Keratinocyte (primary cell): ENCODE measurements at regions not wholly inside any gene's neighbourhood (a gene's known extent, or its start where the extent isn't known, plus 50 kb on each side); places are given as distances from the start of the nearest gene placed in this dataset.

ENCODE experiments used
- DNase-seq: peaks from one replicate; pipeline ENCODE4 v3.0.0-alpha.2; 2011; ENCODE audit warnings: low read depth, missing footprints, low spot score
- FAIRE-seq: peaks from 2 replicates; lab custom pipeline; 2011; peaks lifted over from hg19 to GRCh38; lab: Jason Lieb, UNC
- H2AFZ ChIP-seq: 2 replicates; pipeline ENCODE4 v1.6.0; 2012; ENCODE audit warnings: low read length, control low read depth, inconsistent platforms; ENCODE audit not compliant: control insufficient read depth
- H3K27ac ChIP-seq: 2 replicates; pipeline ENCODE4 v1.5.1; 2011; ENCODE audit warnings: low read length; ENCODE audit not compliant: control insufficient read depth, insufficient read depth
- H3K27me3 ChIP-seq: 3 replicates; pipeline ENCODE4 v1.6.0; 2011; ENCODE audit warnings: low read length; ENCODE audit not compliant: control insufficient read depth, insufficient read depth; ENCODE audit errors: extremely low read depth
- H3K36me3 ChIP-seq, 2 experiments: 2 replicates in 1 of 2; 3 replicates in 1 of 2; pipeline ENCODE4 v1.5.1; 2011; ENCODE audit warnings: low read length in 2 of 2, mild to moderate bottlenecking in 1 of 2; ENCODE audit not compliant: control insufficient read depth in 2 of 2, insufficient read depth in 2 of 2; ENCODE audit errors: extremely low read depth in 1 of 2
- H3K4me1 ChIP-seq: 3 replicates; pipeline ENCODE4 v1.5.1; 2011; ENCODE audit warnings: low read length; ENCODE audit not compliant: control insufficient read depth, insufficient read depth; ENCODE audit errors: extremely low read depth
- H3K4me2 ChIP-seq: 3 replicates; pipeline ENCODE4 v1.6.0; 2011; ENCODE audit warnings: low read depth, low read length; ENCODE audit not compliant: control insufficient read depth, insufficient read depth; ENCODE audit errors: extremely low read depth
- H3K4me3 ChIP-seq, 3 experiments: fragments of 200-600 bp in 1 of 3; sonication (generic) in 1 of 3; 2 replicates in 2 of 3; 3 replicates in 1 of 3; pipeline ENCODE4 v1.5.1; 2011 to 2016; ENCODE audit warnings: low read length in 3 of 3, mild to moderate bottlenecking in 3 of 3, control low read depth in 2 of 3, inconsistent platforms in 1 of 3, low read depth in 1 of 3, mixed read lengths in 1 of 3, mixed run types in 1 of 3, moderate library complexity in 1 of 3; ENCODE audit not compliant: control insufficient read depth in 2 of 3, insufficient read depth in 2 of 3; ENCODE audit errors: extremely low read depth in 1 of 3
- H3K79me2 ChIP-seq: 2 replicates; pipeline ENCODE4 v1.6.0; 2012; ENCODE audit warnings: low read length; ENCODE audit not compliant: control insufficient read depth, insufficient read depth
- H3K9ac ChIP-seq: 3 replicates; pipeline ENCODE4 v1.6.0; 2011; ENCODE audit warnings: low read length; ENCODE audit not compliant: control insufficient read depth, insufficient read depth; ENCODE audit errors: extremely low read depth
- H3K9me1 ChIP-seq: 3 replicates; pipeline ENCODE4 v1.6.0; 2011; ENCODE audit warnings: low read length; ENCODE audit not compliant: control insufficient read depth, insufficient read depth; ENCODE audit errors: extremely low read depth
- H3K9me3 ChIP-seq: 2 replicates; pipeline ENCODE4 v1.5.1; 2012; ENCODE audit warnings: low read depth, low read length; ENCODE audit not compliant: control insufficient read depth
- H4K20me1 ChIP-seq: 3 replicates; pipeline ENCODE4 v1.6.0; 2011; ENCODE audit warnings: low read length; ENCODE audit not compliant: control insufficient read depth, insufficient read depth; ENCODE audit errors: extremely low read depth
- CTCF ChIP-seq, 3 experiments: IDR thresholded peaks in 1 of 3; conservative IDR thresholded peaks in 1 of 3; optimal IDR thresholded peaks in 1 of 3; 2 replicates in 2 of 3; 3 replicates in 1 of 3; pipeline versions ENCODE3 to v1.5.1; 2011; ENCODE audit warnings: low read length in 3 of 3, mild to moderate bottlenecking in 3 of 3, moderate library complexity in 2 of 3, control low read depth in 1 of 3, inconsistent platforms in 1 of 3; ENCODE audit not compliant: insufficient read depth in 2 of 3; ENCODE audit errors: extremely low read depth in 1 of 3
- EZH2 ChIP-seq: IDR thresholded peaks from one replicate; pipeline ENCODE4 v1.6.1; 2012; ENCODE audit warnings: inconsistent platforms, mild to moderate bottlenecking, low read length, moderate library complexity
- dilution Hi-C: fragments of 300-500 bp; cut with MboI; formaldehyde crosslinking; loops from one replicate; pipeline ENCODE4 v1.7.0; 2020; ENCODE audit warnings: low sequenced_read_pairs; ENCODE audit not compliant: extremely low pct_ligation_motif_present

- Histone ChIP-seq H3K4me1 (peaks cover 3% of the 10 kb centered on the region), H3K27ac (no peak overlapping the region), H3K4me2 (no peak overlapping the region), H3K9me1 (no peaks in the 10 kb centered on the region), H3K27me3 (peaks cover 2% of the 10 kb centered on the region), H2AFZ (no peak overlapping the region), H3K9me3 (no peaks in the 10 kb centered on the region), H3K4me3 (no peak overlapping the region), H4K20me1 (no peaks in the 10 kb centered on the region), H3K9ac (no peak overlapping the region), H3K36me3 (no peaks in the 10 kb centered on the region), H3K79me2 (no peaks in the 10 kb centered on the region)
- DNase-seq (no peak), FAIRE-seq (no peak)
- TF ChIP-seq EZH2, result no peak
- no peak for TF ChIP-seq CTCF (optimal IDR thresholded peaks at IDR 0.05 in 1 of 3, IDR thresholded peaks at IDR 0.05 in 1 of 3, conservative IDR thresholded peaks at IDR 0.05 in 1 of 3; ENCODE audit: extremely low read depth in 1 of 3, insufficient read depth in 2 of 3, low read length in 3 of 3)
- dilution Hi-C loops, result no loop called here
Observed at GRCh38 chr15:70279096-70279495, 181.4 kb upstream of the TLE3 start.

- Histone ChIP-seq H3K27ac (no peak overlapping the region), H3K4me3 (no peak overlapping the region), H3K9ac (no peak overlapping the region), H2AFZ (no peak overlapping the region), H3K36me3 (no peaks in the 10 kb centered on the region), H4K20me1 (no peaks in the 10 kb centered on the region), H3K27me3 (peaks cover under 1% of the 10 kb centered on the region), H3K4me2 (no peak overlapping the region), H3K9me1 (no peaks in the 10 kb centered on the region), H3K79me2 (no peaks in the 10 kb centered on the region), H3K4me1 (peaks cover 3% of the 10 kb centered on the region), H3K9me3 (no peaks in the 10 kb centered on the region)
- no peak for DNase-seq
- FAIRE-seq, result no peak
- dilution Hi-C loops, result no loop called here
- TF ChIP-seq EZH2 (no peak), CTCF (optimal IDR thresholded peaks at IDR 0.05 in 1 of 3, IDR thresholded peaks at IDR 0.05 in 1 of 3, conservative IDR thresholded peaks at IDR 0.05 in 1 of 3; ENCODE audit: extremely low read depth in 1 of 3, insufficient read depth in 2 of 3, low read length in 3 of 3) (no peak)
Observed at GRCh38 chr15:70278644-70279043, 180.9 kb upstream of the TLE3 start.
